GM21390 (cell line): ENCODE measurements at regions not wholly inside any gene's neighbourhood (a gene's known extent, or its start where the extent isn't known, plus 50 kb on each side); places are given as distances from the start of the nearest gene placed in this dataset.

Experiments
- ATAC-seq: cut with Tn5 transposase; IDR thresholded peaks from one replicate; pipeline ENCODE4 v1.9.1; 2021; ENCODE audit not compliant: unreplicated experiment

DNA sequence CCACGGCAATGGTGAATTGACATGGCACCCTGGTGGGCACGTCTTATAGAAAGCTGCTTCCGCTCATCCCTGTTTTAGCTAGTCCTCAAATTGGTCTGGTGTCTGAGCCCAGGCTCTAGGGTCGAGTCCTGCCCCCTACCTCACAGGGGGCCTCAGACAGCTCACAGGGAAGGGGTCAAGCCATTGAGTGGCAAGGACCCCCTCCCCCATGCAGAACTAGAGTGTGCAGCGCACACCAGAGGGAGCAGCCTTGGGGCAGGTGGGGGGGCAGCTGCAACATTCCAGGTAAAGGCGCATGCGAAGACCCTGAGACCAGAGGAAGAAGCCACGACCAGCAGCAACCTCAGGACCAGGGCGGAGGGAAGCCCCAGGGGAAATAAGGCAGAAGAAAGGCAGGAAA is 240.4 kb upstream of the PPP2R2D start:
- no peak for ATAC-seq

DNA sequence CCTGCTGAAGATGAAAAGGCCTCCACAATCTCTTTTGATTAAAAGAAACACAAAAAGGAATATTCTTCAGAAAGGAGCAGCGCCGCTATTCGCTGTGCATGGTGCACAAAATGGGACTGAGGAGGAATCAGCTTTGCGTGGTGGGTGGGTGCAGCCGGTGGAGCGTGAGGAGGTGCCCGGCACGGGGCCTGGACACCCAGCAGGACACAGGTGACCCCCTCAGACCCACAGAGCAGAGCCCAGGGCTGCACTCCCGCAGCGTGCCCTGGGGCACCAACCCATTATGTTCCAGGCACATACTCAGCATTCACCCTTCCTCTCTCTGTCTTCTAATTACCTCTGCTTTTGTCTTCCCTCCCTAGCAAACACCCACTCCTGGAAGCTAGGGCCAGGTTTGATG is 238.0 kb upstream of the PPP2R2D start:
- ATAC-seq = no peak

DNA sequence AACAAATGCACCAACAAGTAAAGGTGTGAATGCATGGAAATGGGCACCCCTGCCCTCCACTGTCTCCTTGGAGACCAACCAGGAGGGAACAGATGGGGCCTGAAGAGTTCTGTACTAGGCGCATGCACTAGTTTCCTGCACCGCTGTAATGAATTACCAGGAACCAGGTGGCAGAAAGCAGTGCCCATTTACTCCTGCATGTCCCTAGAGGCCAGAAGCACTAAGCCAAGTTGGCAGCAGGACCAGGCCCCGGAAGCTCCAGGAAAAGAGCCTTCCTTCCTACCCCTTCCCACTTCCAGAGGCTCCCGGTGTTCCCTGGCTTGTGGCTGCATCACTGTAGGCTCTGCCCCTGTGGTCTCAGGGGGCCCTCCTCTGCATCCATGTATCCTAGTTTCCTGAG is 237.5 kb upstream of the PPP2R2D start:
- no peak for ATAC-seq

DNA sequence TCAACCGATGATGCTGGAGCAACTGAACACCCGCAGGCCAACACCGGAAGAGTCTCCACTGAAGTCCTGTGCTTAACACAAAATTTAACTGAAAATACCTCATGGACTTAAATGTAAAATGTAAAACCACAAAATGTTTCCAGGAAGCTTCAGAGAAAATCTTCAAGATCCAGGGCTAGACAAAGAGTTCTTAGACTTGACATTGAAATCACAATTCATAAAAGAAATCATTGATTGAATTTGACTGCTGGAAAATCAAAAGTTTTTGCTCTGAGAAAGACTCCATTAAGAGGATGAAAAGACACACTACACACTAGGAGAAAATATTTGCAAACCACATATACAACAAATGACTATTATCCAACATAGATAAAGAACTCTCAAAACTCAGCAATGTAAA is 234.7 kb upstream of the PPP2R2D start:
- ATAC-seq = no peak

DNA sequence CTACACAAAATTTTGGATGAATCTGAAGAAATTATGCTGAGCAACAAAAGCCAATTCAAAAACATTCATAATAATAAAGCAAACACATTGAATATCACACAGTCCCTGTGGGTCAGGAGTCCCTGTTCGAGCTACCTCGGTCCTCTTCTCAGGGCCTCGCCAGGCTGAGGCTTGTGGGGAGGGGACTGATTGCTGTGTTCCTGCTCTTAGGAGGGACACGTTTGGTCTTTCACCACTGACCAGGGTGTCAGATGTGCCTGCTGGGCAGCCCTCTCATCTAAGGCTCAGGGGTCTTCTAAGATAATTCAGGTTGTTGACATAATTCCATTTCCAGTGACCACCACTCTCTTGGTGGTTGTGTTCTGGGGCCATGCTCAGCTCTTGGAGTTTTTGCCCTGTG is 233.8 kb upstream of the PPP2R2D start:
- ATAC-seq = no peak

DNA sequence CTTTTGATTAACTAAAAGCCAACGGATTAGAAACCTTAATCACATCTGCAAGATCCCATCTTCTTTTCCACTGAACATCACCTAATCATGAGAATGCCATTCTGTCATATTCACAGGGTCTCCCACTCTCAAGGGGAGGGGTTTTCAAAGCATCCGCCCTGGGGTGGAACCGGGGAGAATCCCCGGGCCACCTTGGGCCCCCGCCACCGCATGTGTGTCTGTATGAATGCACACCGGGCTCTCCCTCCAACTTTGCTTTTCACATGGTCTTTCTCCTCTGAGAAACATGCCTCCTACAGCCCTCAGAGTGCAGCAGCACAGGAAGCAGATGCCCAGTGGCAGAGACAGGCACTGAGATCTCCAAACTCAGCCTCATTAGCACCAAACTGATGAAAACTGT is 233.2 kb upstream of the PPP2R2D start:
- no peak for ATAC-seq

DNA sequence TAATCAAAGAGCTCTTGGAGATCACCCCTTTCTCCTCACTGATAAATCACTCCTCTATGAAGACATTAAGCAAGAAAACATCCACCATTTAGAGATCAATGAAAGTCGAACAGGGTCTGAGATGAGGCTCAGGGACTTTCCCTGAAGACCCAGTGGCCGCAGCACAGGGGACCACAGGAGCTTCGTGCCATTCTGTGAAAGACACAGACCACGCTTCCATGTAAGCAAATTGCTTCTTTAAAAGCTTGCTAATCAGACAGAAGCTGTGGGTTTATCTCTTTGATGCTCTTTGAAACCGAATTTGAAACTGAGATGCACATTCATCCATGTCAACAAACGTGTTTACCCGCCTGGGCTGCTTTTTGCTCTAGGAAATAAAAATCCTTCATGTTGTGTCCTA is 231.9 kb upstream of the PPP2R2D start:
- no peak for ATAC-seq

DNA sequence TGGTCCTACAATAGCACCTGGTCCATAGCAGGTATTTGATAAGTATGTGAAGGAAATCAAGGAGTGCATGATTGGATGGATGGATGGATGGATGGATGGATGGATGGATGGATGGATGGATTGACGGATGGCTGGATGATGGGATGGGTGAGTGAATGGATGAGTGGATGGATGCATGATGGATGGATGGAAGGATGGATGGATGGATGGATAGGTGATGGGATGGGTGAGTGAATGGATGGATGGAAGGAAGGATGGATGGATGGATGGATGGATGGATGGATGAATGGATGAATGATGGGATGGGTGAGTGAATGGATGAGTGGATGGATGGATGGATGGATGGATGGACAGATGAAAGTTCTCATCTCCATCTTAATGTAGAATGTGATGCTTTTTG is 231.0 kb upstream of the PPP2R2D start:
- ATAC-seq = no peak

DNA sequence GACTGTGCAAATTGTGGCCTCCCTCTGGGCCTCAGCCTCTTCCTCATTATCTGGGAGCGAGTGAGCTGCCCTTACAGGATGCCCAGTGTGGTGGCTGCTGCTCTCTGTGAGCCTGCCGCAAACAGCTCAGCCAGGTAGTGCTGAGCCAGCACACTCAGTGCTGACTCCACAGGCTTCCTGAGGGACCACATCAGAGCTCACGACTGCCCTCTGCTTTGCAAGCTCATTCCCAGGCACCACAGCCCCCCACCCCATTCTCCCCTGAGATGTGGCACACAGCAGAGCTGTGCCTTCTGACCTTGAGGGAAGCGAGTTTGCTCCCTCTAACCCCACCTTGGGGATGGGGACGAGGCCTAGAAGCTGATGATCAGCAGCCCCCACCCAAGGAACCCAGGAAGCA is 230.5 kb upstream of the PPP2R2D start:
- ATAC-seq = no peak

DNA sequence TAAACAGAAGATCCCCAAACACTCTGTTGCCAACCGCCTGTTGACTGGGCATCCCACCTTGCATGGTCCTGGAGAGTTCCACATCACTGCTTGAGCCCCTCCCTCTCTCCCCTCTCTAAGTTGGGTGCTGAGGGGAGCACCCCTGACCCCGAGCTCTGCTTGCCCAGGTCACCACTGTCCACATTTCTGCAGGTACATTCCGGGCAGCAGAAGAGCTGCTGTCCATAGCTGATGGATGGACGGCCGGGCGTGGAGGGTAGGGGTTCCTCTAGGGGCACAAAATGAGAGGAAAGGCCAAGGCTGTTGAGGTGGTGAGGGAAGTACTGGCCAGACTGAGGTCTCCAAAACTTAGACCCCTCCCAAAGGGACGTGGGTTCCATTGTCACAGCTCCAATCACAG is 227.4 kb upstream of the PPP2R2D start:
- no peak for ATAC-seq

DNA sequence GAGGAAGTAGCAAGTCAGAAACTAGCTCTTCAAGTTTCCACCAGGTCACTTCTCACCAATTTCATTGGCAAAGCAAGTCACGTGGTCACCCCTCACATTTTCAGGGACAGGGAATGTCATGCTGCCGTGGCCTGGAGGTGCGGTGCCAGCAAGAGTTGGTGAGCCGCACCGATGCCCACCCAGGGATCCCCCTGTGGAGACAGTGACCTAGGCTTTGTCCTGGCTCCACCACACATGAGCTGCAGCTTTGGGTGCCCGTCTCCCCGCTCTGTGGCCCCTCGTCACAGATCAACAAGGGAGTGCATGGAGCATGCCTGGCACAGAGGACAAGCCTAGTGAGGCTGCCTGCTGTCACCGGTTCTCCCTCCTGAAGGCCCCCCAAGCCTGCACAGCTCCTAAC is 226.7 kb upstream of the PPP2R2D start:
- no peak for ATAC-seq

DNA sequence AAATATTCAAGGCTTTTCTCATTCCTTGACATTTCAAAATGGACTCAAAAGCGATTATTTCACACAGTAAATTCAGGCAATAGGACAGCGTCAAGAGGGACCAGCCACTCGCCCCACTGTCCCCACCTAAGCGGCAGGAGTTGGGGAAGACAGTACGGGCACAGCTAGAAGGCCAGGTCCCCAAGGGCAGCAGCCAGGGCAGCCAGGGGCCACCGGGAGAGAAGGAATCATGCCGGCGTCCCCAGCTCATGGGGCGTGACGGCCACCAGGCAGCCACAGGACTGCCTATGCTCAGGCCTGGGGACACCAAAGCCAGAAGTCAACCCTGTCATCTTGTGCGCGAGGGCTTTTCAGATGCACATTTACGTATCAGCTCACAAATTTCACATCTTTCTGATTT is 225.7 kb upstream of the PPP2R2D start:
- no peak for ATAC-seq

DNA sequence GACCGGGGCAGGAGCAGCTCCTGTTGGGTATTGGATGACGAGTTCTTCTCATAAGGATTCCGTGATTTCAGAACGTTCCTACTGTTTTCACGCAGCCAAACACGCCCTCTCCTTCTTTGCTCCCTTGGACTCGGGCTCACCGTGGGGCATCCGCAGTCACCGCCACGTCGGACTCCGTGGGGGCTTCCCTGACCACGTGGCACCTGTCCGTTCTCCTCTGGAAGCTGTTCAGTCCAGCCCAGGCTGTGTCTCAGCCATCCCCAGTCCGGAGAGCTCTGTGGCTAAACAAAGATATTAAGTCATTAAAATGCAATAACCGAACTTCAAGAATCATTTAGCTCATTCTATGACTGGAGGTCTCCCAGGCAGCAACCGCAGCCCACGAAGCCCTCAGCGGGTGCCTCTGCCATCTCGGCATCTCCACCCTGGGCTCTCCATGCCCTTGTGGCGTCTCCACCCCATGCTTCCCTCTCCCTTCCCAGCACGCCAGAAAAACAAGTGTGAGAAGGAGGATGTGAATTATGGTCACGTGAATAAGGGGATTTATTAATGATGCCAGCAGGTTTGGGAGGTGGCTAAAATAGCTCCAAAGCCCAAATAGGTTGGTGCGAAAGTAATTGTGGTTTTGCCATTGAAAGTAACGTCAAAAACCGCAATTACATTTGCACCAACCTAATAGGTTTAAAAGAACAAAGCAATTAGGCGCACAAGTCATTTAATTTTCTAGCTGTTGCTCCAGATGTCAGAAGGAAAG is 224.6 kb upstream of the PPP2R2D start:
- no peak for ATAC-seq

DNA sequence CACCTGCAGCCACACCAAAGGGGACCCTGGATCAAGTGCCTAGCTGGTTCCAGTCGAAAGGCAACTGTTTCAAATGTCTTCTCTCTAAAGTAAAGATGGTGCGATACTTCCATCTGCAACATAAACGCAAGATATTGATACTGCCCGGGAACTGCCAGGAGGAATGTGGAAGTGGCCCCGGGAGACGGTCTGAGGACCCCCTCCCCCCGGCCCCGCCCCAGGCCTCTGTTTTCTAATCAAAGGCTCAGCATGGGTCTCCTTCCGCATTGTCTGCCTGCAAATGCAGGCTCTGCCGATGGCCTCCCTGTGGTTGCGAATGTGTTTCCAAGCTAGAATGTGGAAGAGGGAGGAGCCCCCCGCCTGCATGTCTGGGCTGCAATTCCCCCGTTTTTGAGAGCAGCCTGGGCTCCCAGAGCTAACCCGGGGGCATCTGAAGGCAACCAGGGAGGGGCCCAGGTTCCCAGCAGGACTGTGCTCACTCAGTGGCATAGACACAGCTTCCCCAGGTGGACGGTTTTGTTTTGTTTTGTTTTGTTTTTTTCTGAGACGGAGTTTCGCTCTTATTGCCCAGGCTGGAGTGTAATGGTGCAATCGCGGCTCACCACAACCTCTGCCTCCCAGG is 223.9 kb upstream of the PPP2R2D start:
- ATAC-seq = no peak

DNA sequence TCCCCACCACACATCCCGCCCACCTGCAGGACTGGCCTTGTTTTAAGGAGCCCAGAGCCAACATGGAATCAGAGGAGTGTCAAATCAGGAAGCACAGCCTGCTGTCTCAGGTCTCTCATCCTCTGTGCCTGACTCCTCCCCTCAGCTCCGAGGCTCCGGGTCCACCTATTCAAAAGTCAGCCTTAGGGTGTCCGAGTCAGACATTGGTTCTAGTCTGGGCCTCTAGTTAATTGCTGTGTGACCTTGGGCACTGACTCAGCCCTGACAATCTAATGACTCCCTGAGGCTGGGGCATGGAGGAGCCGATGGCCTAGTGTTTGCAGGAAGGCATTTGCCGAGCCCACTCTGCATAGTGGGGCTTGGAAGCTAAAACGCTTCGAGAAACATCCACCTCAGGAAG is 223.1 kb upstream of the PPP2R2D start:
- no peak for ATAC-seq

DNA sequence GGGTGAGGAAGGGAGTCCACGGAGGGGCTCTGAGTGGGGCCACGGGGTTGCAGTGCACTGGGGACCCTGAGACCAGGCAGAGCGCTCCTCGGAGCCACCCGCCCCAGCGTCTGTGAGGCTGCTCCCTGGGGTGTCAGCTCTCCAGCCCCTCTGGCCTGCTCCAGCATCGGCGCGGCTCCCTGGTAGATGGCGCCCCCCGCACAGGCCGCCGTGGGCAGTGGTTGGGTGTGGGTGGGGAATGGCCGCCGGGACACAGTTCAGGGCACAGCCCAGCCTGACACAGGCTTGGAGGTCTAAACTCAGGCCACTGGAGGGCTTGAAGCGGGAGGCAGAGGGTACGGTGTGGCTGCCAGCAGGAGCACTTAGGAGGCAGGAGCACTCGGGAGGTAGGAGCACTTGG is 222.6 kb upstream of the PPP2R2D start:
- no peak for ATAC-seq

DNA sequence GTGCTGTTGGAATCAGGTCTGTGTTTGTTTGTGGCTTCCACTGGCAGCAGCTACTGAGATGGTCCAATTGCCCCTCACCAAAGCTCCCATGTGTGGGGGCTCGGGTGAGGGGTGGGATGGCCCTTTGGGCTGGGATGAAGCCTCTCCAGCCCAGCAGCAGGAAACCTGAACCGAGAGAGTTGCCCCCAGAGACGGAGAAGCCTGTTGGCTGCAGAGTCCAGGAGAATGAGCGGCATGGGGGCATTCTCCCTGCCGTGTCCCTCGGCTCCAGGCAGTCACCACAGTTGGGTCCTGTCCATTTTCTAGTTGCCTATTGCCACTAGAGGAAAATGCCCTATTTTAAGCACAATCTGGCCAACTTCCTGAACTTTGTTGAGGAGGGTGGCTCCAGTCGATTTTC is 222.2 kb upstream of the PPP2R2D start:
- no peak for ATAC-seq

DNA sequence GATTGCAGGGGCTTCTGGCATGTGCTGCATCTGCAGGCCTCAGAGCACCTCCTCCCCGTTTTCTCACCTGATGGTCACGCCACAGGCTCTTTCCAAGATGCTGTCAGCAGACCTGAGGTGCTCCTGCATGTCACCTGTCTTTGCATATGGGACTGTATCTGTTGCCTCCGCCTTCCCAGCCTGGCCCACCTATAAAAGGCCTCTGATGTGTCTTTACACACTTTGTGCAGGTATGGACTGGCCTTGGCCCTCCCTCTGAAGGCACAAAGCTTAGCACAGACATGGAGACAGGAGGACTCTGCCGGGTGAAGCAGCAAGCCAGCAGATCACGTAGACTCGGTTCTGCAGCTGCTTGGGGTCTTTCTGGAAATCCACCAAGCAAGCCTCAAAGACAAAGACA is 220.9 kb upstream of the PPP2R2D start:
- no peak for ATAC-seq

DNA sequence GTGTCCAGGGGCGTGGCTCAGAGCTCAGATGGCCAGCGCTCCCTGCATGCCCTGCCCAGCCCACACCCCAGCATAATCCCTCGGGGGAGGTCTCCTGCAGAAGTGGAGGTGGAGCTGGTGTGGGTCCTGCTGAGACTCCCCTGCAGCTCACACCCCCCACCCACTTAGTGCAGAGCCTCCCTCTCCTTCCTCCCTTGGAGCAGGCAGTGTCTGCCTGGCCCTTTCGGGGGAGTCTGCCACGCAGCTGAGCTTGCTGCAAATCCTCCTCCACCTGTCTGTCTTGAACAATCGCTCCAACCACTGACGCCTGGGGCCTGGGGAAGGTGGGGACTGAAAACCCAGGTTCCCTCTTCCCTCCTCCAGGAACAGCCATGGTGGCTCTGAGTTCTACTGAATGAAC is 219.7 kb upstream of the PPP2R2D start:
- no peak for ATAC-seq

DNA sequence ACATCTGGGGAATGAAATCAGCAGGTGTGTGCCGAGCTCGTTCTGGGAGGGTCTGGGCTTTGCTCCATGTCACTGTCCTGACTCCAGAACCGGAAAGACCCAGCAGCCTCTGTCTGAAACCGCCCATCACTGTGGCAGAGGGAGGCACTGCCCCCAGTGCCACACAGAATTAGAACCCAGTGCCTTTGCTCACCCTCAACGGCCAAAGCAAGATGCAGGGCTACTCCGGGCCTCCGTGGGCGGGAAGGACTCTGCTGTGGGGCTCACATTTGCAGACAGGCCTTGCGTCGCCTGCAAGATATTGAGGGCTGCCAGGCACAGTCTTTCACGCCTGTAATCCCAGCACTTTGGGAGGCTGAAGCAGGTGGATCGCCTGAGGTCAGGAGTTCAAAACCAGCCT is 219.2 kb upstream of the PPP2R2D start:
- no peak for ATAC-seq

DNA sequence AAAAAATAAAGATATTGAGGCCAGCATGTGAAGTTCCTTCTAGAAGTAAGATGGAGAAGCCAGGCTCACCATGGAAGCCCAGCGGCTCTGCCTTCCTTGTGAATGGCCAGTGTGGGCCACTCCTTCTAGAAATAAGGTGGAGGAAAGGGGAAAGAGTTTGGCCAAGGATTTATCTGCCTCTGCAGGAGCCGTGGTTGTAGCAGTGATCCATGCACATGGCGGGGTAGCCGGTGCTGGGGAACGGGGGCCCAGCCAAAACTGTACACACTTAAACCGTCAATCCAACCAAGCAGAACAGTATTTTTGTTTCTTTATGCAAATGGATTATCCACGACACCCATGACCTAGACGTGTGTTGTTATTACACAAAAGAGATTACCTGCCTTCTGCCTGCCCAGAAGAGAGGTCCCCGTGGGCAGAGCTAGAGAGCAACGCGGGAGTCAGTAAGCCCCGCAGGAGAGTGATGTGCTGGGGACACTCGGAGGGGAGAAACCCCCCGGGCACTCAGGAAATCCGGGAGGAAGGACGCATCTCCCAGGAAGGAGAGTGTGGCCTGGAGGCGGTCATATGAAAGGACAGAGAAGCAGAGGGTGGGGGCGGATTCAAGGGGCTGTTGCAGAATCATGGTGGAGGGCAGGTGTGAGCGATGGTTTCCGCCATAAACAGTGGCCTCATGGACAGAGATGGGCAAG is 218.4 kb upstream of the PPP2R2D start:
- no peak for ATAC-seq

DNA sequence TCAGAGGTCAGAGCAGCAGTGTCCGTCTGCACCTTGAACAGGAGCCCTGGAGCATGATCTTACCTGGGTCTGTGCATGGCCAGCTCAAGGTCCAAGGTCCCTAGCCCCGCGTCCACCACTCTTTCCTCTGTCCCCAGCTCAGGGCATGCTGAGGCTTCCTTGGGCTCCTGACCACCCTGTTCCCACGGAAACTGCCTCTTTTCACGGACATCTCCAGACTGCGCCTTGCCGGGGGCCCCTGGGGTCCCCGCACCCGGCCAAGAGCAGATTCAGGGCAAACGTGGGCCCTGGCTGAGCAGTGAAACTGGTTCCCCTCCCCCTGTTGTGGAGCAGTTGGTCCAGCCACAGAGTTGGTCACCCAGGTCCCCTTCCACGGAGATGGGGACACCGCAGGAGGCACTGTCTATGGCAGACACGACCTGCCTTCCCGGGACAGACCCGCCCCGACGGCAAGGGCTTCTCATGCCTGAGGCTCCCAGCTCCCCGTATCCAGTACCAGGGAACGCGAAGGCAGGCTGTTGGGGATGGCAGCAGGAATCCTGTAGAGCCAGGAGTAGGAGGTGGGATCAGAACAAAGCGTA is 217.4 kb upstream of the PPP2R2D start:
- no peak for ATAC-seq
